Bronchial epithelial cell (primary cell): ENCODE measurements at regions not wholly inside any gene's neighbourhood (a gene's known extent, or its start where the extent isn't known, plus 50 kb on each side); places are given as distances from the start of the nearest gene placed in this dataset.

Source experiments
- DNase-seq: peaks from one replicate; pipeline ENCODE4 v3.0.0-alpha.2; 2010; ENCODE audit warnings: low read depth
- FAIRE-seq: peaks from 2 replicates; lab custom pipeline; 2011; peaks lifted over from hg19 to GRCh38; lab: Jason Lieb, UNC
- H3K27me3 ChIP-seq: 2 replicates; pipeline ENCODE4 v1.5.1; 2011; ENCODE audit warnings: low read length; ENCODE audit not compliant: control insufficient read depth, insufficient read depth
- H3K36me3 ChIP-seq: 2 replicates; pipeline ENCODE4 v1.5.1; 2011; ENCODE audit warnings: low read length; ENCODE audit not compliant: control insufficient read depth, insufficient read depth
- H3K4me3 ChIP-seq: 2 replicates; pipeline ENCODE4 v1.5.1; 2011; ENCODE audit warnings: mild to moderate bottlenecking, low read depth, low read length, control low read depth
- TF ChIP-seq, protein P1 (sequence below): IDR thresholded peaks from 2 replicates; pipeline ENCODE4 v1.5.1; 2011; ENCODE audit warnings: mild to moderate bottlenecking, moderate library complexity, low read length, control low read depth, inconsistent platforms; ENCODE audit not compliant: insufficient read depth, severe bottlenecking

DNA sequence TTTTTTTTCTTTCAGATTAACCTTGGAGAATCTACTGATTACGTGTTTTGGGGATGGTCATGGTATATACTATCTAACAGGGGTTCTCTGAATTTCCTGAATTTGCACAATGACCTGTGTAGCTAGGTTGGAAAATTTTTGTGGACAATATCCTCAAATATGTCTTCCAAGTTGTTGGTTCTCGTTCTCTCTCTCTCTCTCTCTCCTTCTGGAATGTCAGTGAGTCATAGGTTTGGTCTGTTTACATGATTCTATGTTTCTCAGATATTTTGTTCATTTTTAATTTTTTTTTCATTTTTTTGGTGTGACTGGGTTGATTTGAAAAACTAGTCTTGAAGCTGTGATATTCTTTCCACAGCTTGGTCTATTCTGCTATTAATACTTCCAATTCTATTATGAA is 604.0 kb upstream of the ANO3 start:
- H3K36me3 ChIP-seq: no peaks in the 10 kb centered on the region
- no peak overlapping the region for H3K4me3 ChIP-seq
- no peaks in the 10 kb centered on the region for H3K27me3 ChIP-seq
- FAIRE-seq (no peak), DNase-seq (no peak)
- TF ChIP-seq, protein P1, sequence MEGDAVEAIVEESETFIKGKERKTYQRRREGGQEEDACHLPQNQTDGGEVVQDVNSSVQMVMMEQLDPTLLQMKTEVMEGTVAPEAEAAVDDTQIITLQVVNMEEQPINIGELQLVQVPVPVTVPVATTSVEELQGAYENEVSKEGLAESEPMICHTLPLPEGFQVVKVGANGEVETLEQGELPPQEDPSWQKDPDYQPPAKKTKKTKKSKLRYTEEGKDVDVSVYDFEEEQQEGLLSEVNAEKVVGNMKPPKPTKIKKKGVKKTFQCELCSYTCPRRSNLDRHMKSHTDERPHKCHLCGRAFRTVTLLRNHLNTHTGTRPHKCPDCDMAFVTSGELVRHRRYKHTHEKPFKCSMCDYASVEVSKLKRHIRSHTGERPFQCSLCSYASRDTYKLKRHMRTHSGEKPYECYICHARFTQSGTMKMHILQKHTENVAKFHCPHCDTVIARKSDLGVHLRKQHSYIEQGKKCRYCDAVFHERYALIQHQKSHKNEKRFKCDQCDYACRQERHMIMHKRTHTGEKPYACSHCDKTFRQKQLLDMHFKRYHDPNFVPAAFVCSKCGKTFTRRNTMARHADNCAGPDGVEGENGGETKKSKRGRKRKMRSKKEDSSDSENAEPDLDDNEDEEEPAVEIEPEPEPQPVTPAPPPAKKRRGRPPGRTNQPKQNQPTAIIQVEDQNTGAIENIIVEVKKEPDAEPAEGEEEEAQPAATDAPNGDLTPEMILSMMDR: no peak

DNA sequence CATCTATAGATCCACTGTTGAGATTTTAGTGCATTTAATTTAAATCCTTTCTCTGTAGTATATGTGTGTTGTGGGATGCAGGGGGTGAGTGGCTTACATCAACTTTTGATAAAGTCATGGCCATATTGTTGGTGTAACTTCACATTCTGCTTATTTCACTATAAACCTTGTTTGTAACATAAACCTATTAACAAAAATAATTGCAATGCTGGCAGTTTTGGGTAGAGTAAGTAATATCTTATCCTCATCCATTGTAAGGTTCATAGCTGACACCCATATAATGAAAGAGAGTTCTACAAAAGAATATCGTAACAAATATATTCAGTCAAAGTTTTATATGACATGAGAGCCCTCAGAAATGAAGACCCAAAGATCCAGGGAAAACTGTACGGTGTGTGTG is 601.7 kb upstream of the ANO3 start:
- Histone ChIP-seq H3K27me3 (no peaks in the 10 kb centered on the region), H3K36me3 (no peaks in the 10 kb centered on the region), H3K4me3 (no peak overlapping the region)
- DNase-seq (no peak), FAIRE-seq (no peak)
- TF ChIP-seq, protein P1: no peak

DNA sequence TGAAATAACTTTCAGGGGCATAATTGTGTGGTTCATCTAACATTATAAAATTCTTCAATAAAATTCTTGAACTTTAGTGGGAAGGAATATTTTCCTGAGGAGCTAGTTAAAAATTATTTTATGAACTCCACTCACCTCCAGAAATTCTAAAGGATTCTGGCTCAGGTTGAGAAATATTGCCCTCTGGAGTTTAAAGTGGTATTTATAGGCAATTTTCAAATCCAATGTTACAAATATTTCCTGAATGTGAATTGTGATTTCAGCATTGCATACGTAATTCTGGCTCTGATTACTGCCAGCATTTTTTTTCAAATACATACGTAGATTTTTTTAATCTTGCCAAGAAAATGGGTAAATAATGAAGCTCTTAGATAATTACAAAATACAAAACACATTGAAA is 598.2 kb upstream of the ANO3 start:
- DNase-seq: peak; percentile 21
- TF ChIP-seq, protein P1: no peak
- Histone ChIP-seq H3K4me3 (no peak overlapping the region), H3K27me3 (no peaks in the 10 kb centered on the region), H3K36me3 (no peaks in the 10 kb centered on the region)
- no peak for FAIRE-seq

DNA sequence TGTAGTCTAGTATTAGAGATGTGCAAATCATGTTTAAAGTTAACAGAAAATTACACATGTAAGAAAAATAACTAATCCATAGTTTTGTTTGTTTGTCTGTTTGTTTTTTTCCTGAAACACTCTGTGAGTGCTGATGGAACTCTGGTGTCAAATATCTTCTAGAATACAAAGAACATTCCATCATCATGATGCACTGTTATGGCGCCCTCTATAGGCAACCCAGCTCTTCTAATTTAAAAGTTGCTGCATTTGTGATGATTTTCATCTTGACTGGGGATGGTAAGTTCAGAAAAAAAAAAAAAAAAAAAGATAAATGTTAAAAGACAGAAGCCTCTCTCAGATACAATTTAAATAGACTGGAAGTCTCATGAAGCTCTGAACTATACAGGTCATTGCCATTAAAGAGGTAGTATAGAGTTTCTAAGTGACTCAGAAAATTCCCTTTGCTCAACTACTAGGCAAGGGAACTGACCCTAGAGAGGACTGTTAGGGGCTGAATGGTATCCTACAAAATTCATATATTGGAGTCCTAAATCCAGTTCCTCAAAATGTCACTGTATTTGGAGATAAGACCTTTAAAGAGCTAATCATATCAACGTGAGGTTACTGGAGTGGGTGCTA is 597.2 kb upstream of the ANO3 start:
- Histone ChIP-seq H3K36me3 (no peaks in the 10 kb centered on the region), H3K27me3 (no peaks in the 10 kb centered on the region), H3K4me3 (no peak overlapping the region)
- no peak for FAIRE-seq
- peak; percentile 61 for DNase-seq
- TF ChIP-seq, protein P1: peak; percentile 47

DNA sequence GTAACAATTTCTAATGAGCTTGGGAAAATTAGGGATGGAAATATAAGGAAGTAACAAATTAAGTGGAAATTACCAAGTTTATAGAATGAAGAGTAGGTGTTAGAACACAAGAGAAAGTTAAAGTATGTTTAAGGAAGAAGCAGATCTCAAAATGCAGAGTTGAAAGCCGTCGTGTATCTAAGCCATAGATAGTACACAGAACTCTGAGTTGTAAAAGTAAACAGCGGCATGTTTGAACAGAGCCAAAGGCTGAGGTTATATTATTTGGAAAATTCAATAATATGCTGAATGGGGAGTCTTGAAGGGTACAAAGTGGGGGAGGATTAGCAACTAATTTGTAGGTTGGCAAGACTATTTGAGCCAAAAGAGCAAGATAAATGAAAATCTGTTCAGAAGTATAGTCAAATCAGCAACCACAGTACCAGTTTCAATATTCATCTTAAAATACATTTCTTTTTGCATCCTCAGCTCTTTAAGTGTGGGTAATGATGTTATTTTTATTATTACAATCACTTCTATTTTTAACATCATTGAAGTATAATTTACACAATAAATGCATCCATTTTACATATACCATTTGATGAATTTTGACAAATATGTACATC is 594.8 kb upstream of the ANO3 start:
- no peak for DNase-seq
- Histone ChIP-seq H3K27me3 (no peaks in the 10 kb centered on the region), H3K4me3 (no peak overlapping the region), H3K36me3 (no peaks in the 10 kb centered on the region)
- FAIRE-seq: no peak
- TF ChIP-seq, protein P1: no peak
